ENCODE measurements at regions not wholly inside any gene's neighbourhood (a gene's known extent, or its start where the extent isn't known, plus 50 kb on each side); places are given as distances from the start of the nearest gene placed in this dataset.

DNA sequence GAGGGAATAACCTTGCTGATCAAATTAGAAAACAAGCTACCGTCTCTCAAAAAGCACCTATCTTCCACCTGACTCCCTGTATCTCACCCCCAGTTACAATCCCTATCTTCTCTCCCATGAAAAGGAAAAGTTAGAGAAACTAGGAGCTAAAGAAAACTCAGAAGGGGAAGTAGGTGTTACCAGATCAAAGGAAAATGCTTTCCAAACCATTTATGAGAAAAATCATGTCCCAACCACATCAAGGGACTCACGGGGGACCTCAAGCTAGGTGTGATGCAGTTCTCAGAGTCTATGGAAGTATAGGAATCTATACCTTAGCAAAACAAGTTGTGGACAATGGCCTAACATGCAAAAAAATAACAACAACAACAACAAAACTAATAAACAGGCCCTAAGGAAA, 135.5 kb upstream of the RMP24 start:
- Histone ChIP-seq H3K18ac (ENCODE audit: extremely low read depth, low read length) (no peak overlapping the region), H2AFZ (ENCODE audit: low read length) (no peak overlapping the region), H3K14ac (ENCODE audit: insufficient read length) (no peak overlapping the region), H2BK5ac (ENCODE audit: low read depth, low read length) (no peak overlapping the region), H3K56ac (replicated peaks; ENCODE audit: insufficient read length, low read depth, low read length) (no peak overlapping the region), H3K27me3 (replicated peaks in 1 of 4; ENCODE audit: control insufficient read depth in 3 of 4, extremely low read depth in 1 of 4, insufficient read depth in 3 of 4, low read length in 3 of 4) (no peaks in the 10 kb centered on the region), H4K91ac (replicated peaks; ENCODE audit: insufficient read length, low read length) (no peak overlapping the region), H2BK120ac (replicated peaks; ENCODE audit: low read depth, low read length) (no peak overlapping the region), H3K23ac (ENCODE audit: insufficient read length) (no peak overlapping the region), H3K4me3 (ENCODE audit: extremely low read depth in 1 of 4, insufficient read depth in 2 of 4, low read depth in 3 of 4, low read length in 4 of 4) (no peak overlapping the region), H3K4me2 (ENCODE audit: insufficient read depth in 1 of 2, low read depth in 2 of 2, low read length in 2 of 2) (no peak overlapping the region), H2BK20ac (ENCODE audit: low read length) (peak overlapping the region; percentile 62), H3K79me1 (ENCODE audit: low read depth, low read length) (no peaks in the 10 kb centered on the region), H3K4me1 (replicated peaks in 1 of 4; ENCODE audit: control insufficient read depth in 3 of 4, insufficient read depth in 4 of 4, low read length in 3 of 4) (peaks cover 0 to 2% (median under 1%) of the 10 kb centered on the region in 4 experiments; a peak in 1 of 7 replicates), H2BK15ac (ENCODE audit: low read length) (no peak overlapping the region), H3K4ac (replicated peaks; ENCODE audit: insufficient read length, low read depth, low read length) (no peak overlapping the region), H3K27ac (ENCODE audit: low read depth, low read length) (no peak overlapping the region), H4K5ac (ENCODE audit: insufficient read length, low read depth, low read length) (no peak overlapping the region), H3K79me2 (ENCODE audit: control insufficient read depth in 1 of 2, insufficient read depth in 2 of 2, low read length in 2 of 2) (no peaks in the 10 kb centered on the region), H2BK12ac (ENCODE audit: low read depth, low read length) (no peak overlapping the region; the same call in 1 of the 2 replicates), H3K9me3 (ENCODE audit: insufficient read depth in 2 of 2, low read depth in 1 of 2, low read length in 1 of 2) (peaks cover 13 to 23% of the 10 kb centered on the region in 2 experiments), H4K8ac (ENCODE audit: extremely low read depth, insufficient read depth, low read length) (no peak overlapping the region), H3K36me3 (ENCODE audit: control insufficient read depth in 2 of 4, insufficient read depth in 4 of 4, low read length in 3 of 4) (peaks cover 0 to 13% (median 4%) of the 10 kb centered on the region in 4 experiments; a peak in 3 of 8 replicates), H3K23me2 (ENCODE audit: low read depth, low read length) (no peaks in the 10 kb centered on the region), H2AK5ac (ENCODE audit: low read depth, low read length) (0 out of 2 replicates have a peak overlapping the region, but pooled peaks have one; percentile 19), H3K9ac (replicated peaks in 1 of 4; ENCODE audit: extremely low read depth in 1 of 4, low read depth in 3 of 4, low read length in 3 of 4) (no peak overlapping the region), H4K20me1 (replicated peaks in 1 of 2; ENCODE audit: control insufficient read depth in 1 of 2, insufficient read depth in 2 of 2, low read length in 2 of 2) (no peaks in the 10 kb centered on the region)
- POLR2A ChIA-PET (ENCODE audit: partially characterized antibody), result interaction anchor here (2.3 kb wide), 2 partner anchors 10 to 14 kb away, joined by 12 to 13 read pairs; no protein-coding TSS in a partner anchor
- FAIRE-seq (no peak), DNase-seq (ENCODE audit: low read depth in 1 of 2, low spot score in 2 of 2) (no peak)
- CTCF ChIA-PET (ENCODE audit: partially characterized antibody), result interaction anchor here (0.8 to 2.9 kb wide), 15 partner anchors 9 to 113 kb away, joined by 3 to 21 read pairs (median 4); no protein-coding TSS in a partner anchor
- WGBS, 2 experiments (ENCODE audit: extremely low coverage in 1 of 2, insufficient coverage in 1 of 2, insufficient read length in 1 of 2, insufficient replicate concordance in 2 of 2, low coverage in 1 of 2, low lambda C conversion rate in 2 of 2, missing lambda C conversion rate in 1 of 2), result 98% methylated on average over 2 of the region's 2 CpGs; no CpG with 5 or more reads in 1 of the 2 experiments
- TF ChIP-seq RAD21 (IDR thresholded peaks at IDR 0.05 in 1 of 2, conservative IDR thresholded peaks at IDR 0.05 in 1 of 2; ENCODE audit: low read depth in 2 of 2, low read length in 2 of 2) (no peak), YY1 (IDR thresholded peaks at IDR 0.05; ENCODE audit: low read depth, low read length) (no peak), SIN3A (conservative IDR thresholded peaks at IDR 0.05 in 1 of 2, IDR thresholded peaks at IDR 0.05 in 1 of 2; ENCODE audit: low read depth in 1 of 2, low read length in 2 of 2) (no peak), KDM5A (IDR thresholded peaks at IDR 0.05; ENCODE audit: low read length) (no peak), TEAD4 (IDR thresholded peaks at IDR 0.05; ENCODE audit: low read depth, low read length) (no peak), POLR2A (IDR thresholded peaks at IDR 0.05; ENCODE audit: control extremely low read depth in 1 of 2, low read depth in 2 of 2, low read length in 2 of 2) (no peak), JUND (IDR thresholded peaks at IDR 0.05; ENCODE audit: low read length) (no peak), SP1 (IDR thresholded peaks at IDR 0.05; ENCODE audit: low read depth, low read length) (no peak), RNF2 (IDR thresholded peaks at IDR 0.05; ENCODE audit: borderline replicate concordance, low read depth, low read length, missing control alignments, poor library complexity, severe bottlenecking) (no peak), EGR1 (IDR thresholded peaks at IDR 0.05; ENCODE audit: borderline replicate concordance, low read depth, low read length) (no peak), EZH2 (IDR thresholded peaks at IDR 0.05; ENCODE audit: low read depth, low read length, severe bottlenecking) (no peak), E2F6 (IDR thresholded peaks at IDR 0.05) (no peak), BRCA1 (IDR thresholded peaks at IDR 0.05; ENCODE audit: low read depth, low read length) (no peak), SP4 (IDR thresholded peaks at IDR 0.05; ENCODE audit: low read length) (no peak)
